ENCODE measurements at regions not wholly inside any gene's neighbourhood (a gene's known extent, or its start where the extent isn't known, plus 50 kb on each side); places are given as distances from the start of the nearest gene placed in this dataset.

DNA sequence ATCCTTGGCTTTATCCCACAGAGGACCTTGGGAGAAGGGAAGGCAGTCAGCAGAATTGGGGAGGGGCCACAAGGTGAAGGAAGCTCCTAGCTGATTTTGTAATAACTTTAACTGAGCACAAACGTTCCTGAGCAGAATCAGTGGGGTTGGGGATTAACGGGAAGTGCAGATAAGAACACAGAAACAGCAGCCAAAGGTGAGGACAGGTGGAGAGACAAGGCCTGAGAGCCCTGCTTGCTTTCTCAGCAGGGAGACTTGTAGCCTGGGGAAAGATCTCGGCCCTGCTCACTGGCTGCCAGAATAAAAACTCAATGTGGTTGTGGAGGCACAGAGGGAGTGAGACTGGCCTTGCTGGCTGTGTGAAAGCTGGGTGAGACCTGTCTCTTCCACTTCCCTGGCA, 265.2 kb upstream of the FAT3 start:
- H3K27me3 Mint-ChIP-seq, result no peaks in the 10 kb centered on the region
- intact Hi-C loops (cut with micrococcal nuclease), result no loop called here
- CTCF ChIA-PET (ENCODE audit: partially characterized antibody), result no interaction called here
- H3K9me3 Mint-ChIP-seq, result peaks cover 6 to 46% (median 33%) of the 10 kb centered on the region in 8 donors
- DNase-seq, result no peak
- Histone ChIP-seq H3K36me3 (ENCODE audit: insufficient read depth, low read length) (no peaks in the 10 kb centered on the region), H3K4me3 (ENCODE audit: low read length in 2 of 2) (no peak overlapping the region), H3K27ac (ENCODE audit: low read depth, low read length) (no peak overlapping the region), H3K27me3 (ENCODE audit: insufficient read depth, low read length) (no peaks in the 10 kb centered on the region), H3K9me3 (ENCODE audit: control insufficient read depth in 1 of 2, low read length in 2 of 2) (peaks cover 0 to 5% of the 10 kb centered on the region in 2 donors), H3K4me1 (ENCODE audit: insufficient read depth, low read length) (no peaks in the 10 kb centered on the region)
- H3K36me3 Mint-ChIP-seq, result no peaks in the 10 kb centered on the region
- no peak overlapping the region for H3K4me3 Mint-ChIP-seq
- H3K27ac Mint-ChIP-seq, result no peak overlapping the region
- no peaks in the 10 kb centered on the region for H3K4me1 Mint-ChIP-seq
- POLR2A ChIA-PET (ENCODE audit: partially characterized antibody), result no interaction called here

DNA sequence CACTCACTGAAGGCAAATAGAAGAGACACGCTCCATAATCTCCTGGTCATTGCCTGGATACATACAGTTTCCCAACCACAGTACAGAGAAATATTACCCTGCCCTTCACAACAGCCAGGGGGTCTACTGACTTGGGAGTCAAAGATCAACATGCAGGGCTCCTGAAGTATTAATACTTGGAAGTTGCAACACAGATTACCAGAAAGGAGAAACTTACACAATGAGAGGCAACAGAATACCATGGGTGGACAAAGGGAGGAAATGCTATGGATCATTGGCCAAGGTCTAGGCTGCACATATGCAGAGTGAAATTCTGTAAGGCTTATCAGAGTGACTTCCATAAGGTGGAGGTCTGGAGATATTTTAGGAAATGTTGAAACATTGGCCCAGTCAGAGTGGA, 267.9 kb upstream of the FAT3 start:
- ChIA-PET CTCF (ENCODE audit: partially characterized antibody) (no interaction called here), POLR2A (ENCODE audit: partially characterized antibody) (no interaction called here)
- H3K36me3 Mint-ChIP-seq, result no peaks in the 10 kb centered on the region
- intact Hi-C loops (cut with micrococcal nuclease), result no loop called here
- H3K27me3 ChIP-seq (ENCODE audit: insufficient read depth, low read length), result no peaks in the 10 kb centered on the region
- H3K9me3 ChIP-seq (ENCODE audit: control insufficient read depth in 1 of 2, low read length in 2 of 2), result peaks cover 0 to 5% of the 10 kb centered on the region in 2 donors
- H3K9me3 Mint-ChIP-seq, result peaks cover 5 to 39% (median 30%) of the 10 kb centered on the region in 8 donors
- no peaks in the 10 kb centered on the region for H3K4me1 Mint-ChIP-seq
- H3K4me1 ChIP-seq (ENCODE audit: insufficient read depth, low read length), result no peaks in the 10 kb centered on the region
- no peak overlapping the region for H3K27ac ChIP-seq (ENCODE audit: low read depth, low read length)
- no peak overlapping the region for H3K27ac Mint-ChIP-seq
- no peaks in the 10 kb centered on the region for H3K36me3 ChIP-seq (ENCODE audit: insufficient read depth, low read length)
- H3K27me3 Mint-ChIP-seq, result no peaks in the 10 kb centered on the region
- no peak overlapping the region for H3K4me3 ChIP-seq (ENCODE audit: low read length in 2 of 2)
- no peak overlapping the region for H3K4me3 Mint-ChIP-seq
- DNase-seq, result no peak

DNA sequence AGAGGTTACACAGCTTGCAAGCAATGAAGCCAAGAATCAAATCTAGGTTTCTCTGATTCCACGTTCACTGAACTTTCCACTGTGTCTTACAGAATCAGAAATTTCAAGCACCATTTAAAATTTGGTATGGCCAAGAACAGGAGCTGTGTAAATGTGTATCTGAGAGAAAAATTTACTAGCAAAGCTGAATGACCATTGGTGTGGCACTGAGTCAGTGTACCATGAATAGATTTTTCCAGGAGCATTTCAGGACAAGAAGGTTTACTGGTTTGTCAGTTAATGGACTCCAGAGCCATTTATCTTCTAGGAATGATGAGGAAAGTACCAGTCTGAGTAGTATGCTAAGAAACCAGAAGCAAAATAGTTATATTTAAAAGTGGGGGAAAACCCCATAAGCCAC, 269.4 kb upstream of the FAT3 start:
- Mint-ChIP-seq H3K4me3 (no peak overlapping the region), H3K27me3 (no peaks in the 10 kb centered on the region), H3K9me3 (peaks cover 0 to 29% (median 20%) of the 10 kb centered on the region in 8 donors), H3K4me1 (no peaks in the 10 kb centered on the region), H3K27ac (no peak overlapping the region), H3K36me3 (no peaks in the 10 kb centered on the region)
- intact Hi-C loops (cut with micrococcal nuclease), result no loop called here
- Histone ChIP-seq H3K9me3 (ENCODE audit: control insufficient read depth in 1 of 2, low read length in 2 of 2) (peaks cover 0 to 5% of the 10 kb centered on the region in 2 donors), H3K4me1 (ENCODE audit: insufficient read depth, low read length) (no peaks in the 10 kb centered on the region), H3K36me3 (ENCODE audit: insufficient read depth, low read length) (no peaks in the 10 kb centered on the region), H3K4me3 (ENCODE audit: low read length in 2 of 2) (no peak overlapping the region), H3K27ac (ENCODE audit: low read depth, low read length) (no peak overlapping the region), H3K27me3 (ENCODE audit: insufficient read depth, low read length) (no peaks in the 10 kb centered on the region)
- CTCF ChIA-PET (ENCODE audit: partially characterized antibody), result no interaction called here
- no peak for DNase-seq
- POLR2A ChIA-PET (ENCODE audit: partially characterized antibody), result no interaction called here

DNA sequence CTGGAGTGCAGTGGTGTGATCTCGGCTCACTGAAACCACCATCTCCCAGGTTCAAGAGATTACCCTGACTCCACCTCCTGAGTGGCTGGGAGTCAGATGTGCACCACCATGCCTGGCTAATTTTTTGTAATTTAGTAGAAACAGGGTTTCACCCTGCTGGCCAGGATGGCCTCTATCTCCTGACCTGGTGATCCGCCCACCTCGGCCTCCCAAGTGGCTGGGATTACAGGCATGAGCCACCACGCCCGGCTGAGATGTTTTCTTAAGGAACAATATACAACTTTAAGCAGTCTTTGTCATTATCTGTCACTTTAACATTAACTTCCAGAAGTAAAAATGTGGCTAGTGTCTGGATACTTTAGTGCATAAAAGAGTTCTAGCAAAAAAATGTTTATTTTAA, 272.6 kb upstream of the FAT3 start:
- H3K4me3 ChIP-seq (ENCODE audit: low read length in 2 of 2), result no peak overlapping the region
- intact Hi-C loops (cut with micrococcal nuclease), result loop anchor here (1.0 kb wide), 1 partner anchor 9 kb away; no protein-coding TSS in a partner anchor
- H3K27ac Mint-ChIP-seq, result no peak overlapping the region
- no peak overlapping the region for H3K27ac ChIP-seq (ENCODE audit: low read depth, low read length)
- H3K9me3 ChIP-seq (ENCODE audit: control insufficient read depth in 1 of 2, low read length in 2 of 2), result no peaks in the 10 kb centered on the region
- no peaks in the 10 kb centered on the region for H3K36me3 Mint-ChIP-seq
- ChIA-PET CTCF (ENCODE audit: partially characterized antibody) (no interaction called here), POLR2A (ENCODE audit: partially characterized antibody) (no interaction called here)
- H3K4me1 ChIP-seq (ENCODE audit: insufficient read depth, low read length), result no peaks in the 10 kb centered on the region
- no peaks in the 10 kb centered on the region for H3K4me1 Mint-ChIP-seq
- H3K9me3 Mint-ChIP-seq, result peaks cover 0 to 18% (median 5%) of the 10 kb centered on the region in 8 donors
- H3K27me3 Mint-ChIP-seq, result no peaks in the 10 kb centered on the region
- H3K4me3 Mint-ChIP-seq, result no peak overlapping the region
- no peaks in the 10 kb centered on the region for H3K27me3 ChIP-seq (ENCODE audit: insufficient read depth, low read length)
- H3K36me3 ChIP-seq (ENCODE audit: insufficient read depth, low read length), result no peaks in the 10 kb centered on the region
- DNase-seq, result no peak

DNA sequence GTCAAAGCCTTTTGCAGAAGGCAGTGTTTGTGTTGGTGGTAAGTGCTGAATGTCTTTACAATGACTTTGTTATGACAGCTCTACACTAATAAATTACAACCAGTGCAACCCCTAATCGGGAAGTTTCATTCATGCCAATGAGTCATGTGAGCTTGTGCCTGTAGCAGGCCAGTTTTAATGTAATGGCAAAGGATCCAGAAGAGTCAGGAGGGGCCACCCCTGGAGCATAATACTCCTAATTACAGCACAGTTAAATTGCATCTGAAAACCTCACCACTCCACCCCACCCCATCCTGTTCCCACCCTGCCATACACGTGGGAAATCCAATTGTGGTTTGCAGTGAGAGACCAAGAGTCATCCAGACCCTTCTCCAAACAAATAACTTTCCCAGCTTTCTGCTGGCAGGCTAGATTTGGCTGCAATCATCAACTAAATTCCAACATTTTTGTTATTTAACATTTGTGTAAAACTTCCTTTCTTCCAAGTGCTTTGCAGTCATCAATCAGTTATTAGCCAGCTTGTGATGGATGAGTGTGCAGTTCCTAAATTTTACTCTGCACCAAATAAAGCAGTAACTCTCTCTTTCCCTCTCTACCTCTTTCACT, 277.3 kb upstream of the FAT3 start:
- ChIA-PET POLR2A (ENCODE audit: partially characterized antibody) (no interaction called here), CTCF (ENCODE audit: partially characterized antibody) (no interaction called here)
- no peak overlapping the region for H3K27ac Mint-ChIP-seq
- H3K36me3 Mint-ChIP-seq, result no peaks in the 10 kb centered on the region
- no peak overlapping the region for H3K27ac ChIP-seq (ENCODE audit: low read depth, low read length)
- no peaks in the 10 kb centered on the region for H3K4me1 Mint-ChIP-seq
- H3K27me3 ChIP-seq (ENCODE audit: insufficient read depth, low read length), result no peaks in the 10 kb centered on the region
- no peaks in the 10 kb centered on the region for H3K9me3 ChIP-seq (ENCODE audit: control insufficient read depth in 1 of 2, low read length in 2 of 2)
- peaks cover 3 to 12% (median 8%) of the 10 kb centered on the region in 8 donors for H3K9me3 Mint-ChIP-seq
- no peaks in the 10 kb centered on the region for H3K27me3 Mint-ChIP-seq
- intact Hi-C loops (cut with micrococcal nuclease), result no loop called here
- H3K4me3 ChIP-seq (ENCODE audit: low read length in 2 of 2), result no peak overlapping the region
- H3K4me3 Mint-ChIP-seq, result no peak overlapping the region
- no peak for DNase-seq
- H3K36me3 ChIP-seq (ENCODE audit: insufficient read depth, low read length), result no peaks in the 10 kb centered on the region
- H3K4me1 ChIP-seq (ENCODE audit: insufficient read depth, low read length), result no peaks in the 10 kb centered on the region

DNA sequence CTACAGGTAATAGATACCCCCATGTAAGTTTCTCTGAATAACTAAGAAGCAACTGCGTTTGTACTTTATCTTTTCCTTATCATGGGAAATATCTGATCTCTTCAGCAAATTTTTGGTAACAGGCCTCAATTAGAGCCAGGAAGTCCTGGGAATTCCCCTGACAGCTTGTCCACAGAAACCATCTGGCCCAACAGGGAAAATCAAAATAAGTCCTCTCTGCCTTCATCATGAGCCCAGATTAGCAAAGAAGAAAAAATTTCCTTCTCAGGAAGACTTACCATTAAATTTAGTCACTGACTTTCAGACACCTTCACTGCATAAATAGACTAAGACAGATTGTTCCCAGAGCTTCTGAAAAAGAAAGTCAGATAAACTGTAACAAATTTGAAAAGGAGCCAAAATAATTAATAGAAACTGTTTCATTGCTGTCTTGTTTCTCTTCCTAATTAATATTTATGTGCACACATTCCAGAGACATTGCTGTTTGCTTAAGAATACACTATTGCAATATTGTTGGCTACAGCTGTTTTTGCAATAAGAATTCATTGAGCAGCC, 278.1 kb upstream of the FAT3 start:
- Mint-ChIP-seq H3K4me1 (no peaks in the 10 kb centered on the region), H3K9me3 (peaks cover 3 to 10% (median 7%) of the 10 kb centered on the region in 8 donors), H3K36me3 (no peaks in the 10 kb centered on the region), H3K27me3 (no peaks in the 10 kb centered on the region), H3K27ac (no peak overlapping the region), H3K4me3 (no peak overlapping the region)
- Histone ChIP-seq H3K36me3 (ENCODE audit: insufficient read depth, low read length) (no peaks in the 10 kb centered on the region), H3K4me1 (ENCODE audit: insufficient read depth, low read length) (no peaks in the 10 kb centered on the region), H3K27me3 (ENCODE audit: insufficient read depth, low read length) (no peaks in the 10 kb centered on the region), H3K9me3 (ENCODE audit: control insufficient read depth in 1 of 2, low read length in 2 of 2) (no peaks in the 10 kb centered on the region), H3K4me3 (ENCODE audit: low read length in 2 of 2) (no peak overlapping the region), H3K27ac (ENCODE audit: low read depth, low read length) (no peak overlapping the region)
- CTCF ChIA-PET (ENCODE audit: partially characterized antibody), result no interaction called here
- POLR2A ChIA-PET (ENCODE audit: partially characterized antibody), result no interaction called here
- intact Hi-C loops (cut with micrococcal nuclease), result no loop called here
- no peak for DNase-seq

DNA sequence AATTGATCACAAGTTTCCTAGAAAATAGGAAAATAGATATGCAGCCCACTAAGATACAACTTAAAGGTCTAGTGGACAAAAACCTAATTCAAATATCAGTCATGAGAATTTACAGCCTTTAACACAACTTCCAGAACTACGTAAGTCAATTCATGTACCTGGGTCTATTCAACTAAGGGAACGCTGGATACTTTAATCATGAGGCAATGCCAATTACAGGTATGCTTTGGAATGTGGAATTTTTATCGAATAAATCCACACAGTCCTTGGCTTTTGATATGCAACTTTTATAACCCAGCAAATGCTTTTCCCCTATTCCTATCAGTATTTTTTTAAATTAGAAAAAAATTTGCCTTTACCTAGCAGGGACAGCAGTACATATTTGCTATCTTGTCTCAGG, 289.5 kb upstream of the FAT3 start:
- no peaks in the 10 kb centered on the region for H3K9me3 ChIP-seq (ENCODE audit: control insufficient read depth in 1 of 2, low read length in 2 of 2)

More for the DNA sequence above, 289.5 kb upstream of the FAT3 start:
- POLR2A ChIA-PET (ENCODE audit: partially characterized antibody), result no interaction called here
- no peak overlapping the region for H3K4me3 ChIP-seq (ENCODE audit: low read length in 2 of 2)
- CTCF ChIA-PET (ENCODE audit: partially characterized antibody), result no interaction called here
- intact Hi-C loops (cut with micrococcal nuclease), result no loop called here
- H3K4me1 ChIP-seq (ENCODE audit: insufficient read depth, low read length), result no peaks in the 10 kb centered on the region
- Mint-ChIP-seq H3K4me3 (no peak overlapping the region), H3K9me3 (peaks cover 0 to 18% (median 6%) of the 10 kb centered on the region in 8 donors), H3K36me3 (no peaks in the 10 kb centered on the region), H3K27me3 (no peaks in the 10 kb centered on the region), H3K27ac (no peak overlapping the region), H3K4me1 (no peaks in the 10 kb centered on the region)
- H3K36me3 ChIP-seq (ENCODE audit: insufficient read depth, low read length), result no peaks in the 10 kb centered on the region
- no peak for DNase-seq
- H3K27ac ChIP-seq (ENCODE audit: low read depth, low read length), result no peak overlapping the region
- H3K27me3 ChIP-seq (ENCODE audit: insufficient read depth, low read length), result no peaks in the 10 kb centered on the region
